ENCODE measurements at regions not wholly inside any gene's neighbourhood (a gene's known extent, or its start where the extent isn't known, plus 50 kb on each side); places are given as distances from the start of the nearest gene placed in this dataset.

- no peaks in the 10 kb centered on the region for H3K36me3 Mint-ChIP-seq
- no peak overlapping the region for H3K27ac Mint-ChIP-seq
- H3K4me1 Mint-ChIP-seq: no peaks in the 10 kb centered on the region
- H3K4me3 Mint-ChIP-seq: no peak overlapping the region
- DNase-seq: no peak
- CTCF ChIA-PET: no interaction called here
- H3K9me3 Mint-ChIP-seq: peaks cover 19% of the 10 kb centered on the region
- H3K27me3 Mint-ChIP-seq: no peaks in the 10 kb centered on the region
Observed at GRCh38 chr16:65445313-65446260, 323.7 kb upstream of the CDH11 start.

- Mint-ChIP-seq H3K4me1 (no peaks in the 10 kb centered on the region), H3K27ac (no peak overlapping the region), H3K36me3 (no peaks in the 10 kb centered on the region), H3K4me3 (no peak overlapping the region), H3K27me3 (no peaks in the 10 kb centered on the region), H3K9me3 (peaks cover 9% of the 10 kb centered on the region)
- no peak for DNase-seq
- CTCF ChIA-PET: no interaction called here
Observed at GRCh38 chr16:65441501-65441900, 319.6 kb upstream of the CDH11 start.

DNA sequence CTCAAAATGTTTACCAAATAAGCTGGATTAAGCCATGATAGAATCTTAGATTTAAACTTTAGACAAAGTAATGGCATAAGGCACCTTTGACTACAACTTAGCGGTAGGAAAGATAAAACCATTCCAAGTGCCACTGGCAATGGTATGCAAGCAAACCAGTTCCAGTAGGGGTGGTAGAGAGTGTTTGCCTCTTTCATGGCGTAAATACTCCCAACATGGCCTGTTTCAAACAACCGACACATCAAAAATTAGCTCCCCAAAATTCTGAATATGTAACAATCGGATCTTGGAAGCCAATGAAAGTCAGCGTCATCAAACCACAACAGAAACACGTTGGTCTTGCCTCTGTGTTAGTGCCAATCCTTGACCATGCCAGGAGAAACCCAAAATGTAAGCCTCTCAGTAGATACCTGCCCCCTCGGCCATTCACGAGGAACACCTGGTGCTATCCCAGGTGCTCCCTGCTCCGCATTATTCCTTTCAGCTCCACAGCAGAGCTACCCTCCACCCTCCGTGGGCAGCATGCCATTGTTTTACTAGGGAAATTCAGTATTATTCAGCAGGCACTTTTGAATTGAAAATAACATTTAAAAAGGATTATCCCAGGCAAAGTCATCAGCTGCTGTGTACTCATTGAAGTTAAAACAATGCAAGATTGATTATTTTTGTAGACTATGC, 307.8 kb upstream of the CDH11 start:
- H3K4me3 Mint-ChIP-seq: no peak overlapping the region
- H3K27ac Mint-ChIP-seq: no peak overlapping the region
- DNase-seq: no peak
- H3K27me3 Mint-ChIP-seq: no peaks in the 10 kb centered on the region
- H3K9me3 Mint-ChIP-seq: peaks cover 10% of the 10 kb centered on the region
- no peaks in the 10 kb centered on the region for H3K36me3 Mint-ChIP-seq
- no peaks in the 10 kb centered on the region for H3K4me1 Mint-ChIP-seq
- CTCF ChIA-PET: no interaction called here

DNA sequence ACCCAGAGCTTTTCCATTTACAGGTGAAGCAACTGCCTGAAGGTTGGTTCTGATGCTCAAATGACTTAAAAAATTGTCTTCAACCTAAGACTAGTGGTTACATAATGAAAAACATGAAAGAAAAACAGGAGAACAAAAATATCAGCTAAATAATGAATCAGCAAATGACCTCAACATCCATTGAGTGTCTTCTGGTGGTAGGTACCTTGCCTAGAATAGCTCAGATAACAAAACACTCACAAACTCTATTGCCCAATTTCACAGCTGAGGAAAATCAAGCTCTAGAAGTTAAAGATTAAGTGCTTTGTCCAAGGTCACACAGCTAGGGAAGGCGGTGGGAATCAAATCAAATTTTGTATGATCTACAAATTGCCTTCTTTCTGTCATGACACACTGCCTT, 304.6 kb upstream of the CDH11 start:
- CTCF ChIA-PET: no interaction called here
- no peaks in the 10 kb centered on the region for H3K27me3 Mint-ChIP-seq
- no peaks in the 10 kb centered on the region for H3K36me3 Mint-ChIP-seq
- no peak for DNase-seq
- H3K4me1 Mint-ChIP-seq: no peaks in the 10 kb centered on the region
- no peak overlapping the region for H3K27ac Mint-ChIP-seq
- H3K4me3 Mint-ChIP-seq: no peak overlapping the region
- peaks cover 9% of the 10 kb centered on the region for H3K9me3 Mint-ChIP-seq

DNA sequence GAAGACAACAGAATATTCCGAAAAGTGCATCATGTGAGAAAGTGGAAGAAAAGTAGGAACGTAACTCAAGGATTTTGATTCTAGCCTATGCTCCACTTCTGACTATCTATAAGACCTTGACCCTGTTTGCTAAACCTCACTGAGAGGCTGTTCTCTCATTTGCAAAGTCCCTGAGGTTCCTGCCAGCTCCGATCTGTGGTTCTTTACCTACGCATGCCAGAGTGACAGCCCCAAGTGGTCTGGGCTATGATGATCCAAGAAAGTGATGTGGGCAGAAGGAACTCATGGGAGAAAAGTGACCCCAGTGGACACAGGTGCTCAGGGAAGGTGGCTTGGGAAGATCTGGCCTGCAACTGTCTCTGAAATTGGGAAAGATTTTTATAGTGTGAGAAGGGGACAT, 301.1 kb upstream of the CDH11 start:
- no peak overlapping the region for H3K27ac Mint-ChIP-seq
- no peak overlapping the region for H3K4me3 Mint-ChIP-seq

GRCh38 chr16:65421596-65421995, 299.7 kb upstream of the CDH11 start:
- no peak for DNase-seq
- H3K9me3 Mint-ChIP-seq: peaks cover 15% of the 10 kb centered on the region
- H3K27me3 Mint-ChIP-seq: no peaks in the 10 kb centered on the region
- no peak overlapping the region for H3K4me3 Mint-ChIP-seq
- H3K27ac Mint-ChIP-seq: no peak overlapping the region
- CTCF ChIA-PET: no interaction called here
- no peaks in the 10 kb centered on the region for H3K36me3 Mint-ChIP-seq
- no peaks in the 10 kb centered on the region for H3K4me1 Mint-ChIP-seq

More for the DNA sequence above, 301.1 kb upstream of the CDH11 start:
- no peaks in the 10 kb centered on the region for H3K4me1 Mint-ChIP-seq
- no peaks in the 10 kb centered on the region for H3K27me3 Mint-ChIP-seq
- no peaks in the 10 kb centered on the region for H3K36me3 Mint-ChIP-seq
- DNase-seq: no peak
- peaks cover 15% of the 10 kb centered on the region for H3K9me3 Mint-ChIP-seq
- CTCF ChIA-PET: no interaction called here

GRCh38 chr16:65418435-65418834, 296.6 kb upstream of the CDH11 start:
- H3K4me1 Mint-ChIP-seq: no peaks in the 10 kb centered on the region
- CTCF ChIA-PET: no interaction called here
- DNase-seq: no peak
- no peak overlapping the region for H3K4me3 Mint-ChIP-seq
- no peak overlapping the region for H3K27ac Mint-ChIP-seq
- H3K27me3 Mint-ChIP-seq: no peaks in the 10 kb centered on the region
- H3K36me3 Mint-ChIP-seq: no peaks in the 10 kb centered on the region
- H3K9me3 Mint-ChIP-seq: peaks cover 18% of the 10 kb centered on the region

DNA sequence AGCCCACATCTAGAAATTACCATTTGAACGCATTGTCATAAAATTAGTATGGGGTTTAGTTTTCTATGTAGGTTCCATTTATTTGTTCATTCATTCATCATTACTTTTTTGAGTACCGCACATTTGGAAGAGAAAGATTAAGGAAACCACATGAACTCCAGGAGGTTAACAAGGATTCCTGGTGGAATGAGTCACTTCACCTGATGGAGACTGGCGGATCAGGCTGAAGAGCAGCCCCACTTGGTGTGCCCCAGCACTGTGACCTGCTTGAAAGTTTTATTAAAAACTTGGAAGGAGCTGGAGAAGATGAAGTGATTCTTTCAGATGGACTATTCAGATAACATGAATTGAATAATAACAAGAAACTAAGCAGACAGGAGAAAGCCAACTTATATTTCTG, 293.6 kb upstream of the CDH11 start:
- H3K27ac Mint-ChIP-seq: no peak overlapping the region
- no peaks in the 10 kb centered on the region for H3K36me3 Mint-ChIP-seq
- H3K9me3 Mint-ChIP-seq: peaks cover 17% of the 10 kb centered on the region
- H3K4me3 Mint-ChIP-seq: no peak overlapping the region
- no peaks in the 10 kb centered on the region for H3K4me1 Mint-ChIP-seq
- no peaks in the 10 kb centered on the region for H3K27me3 Mint-ChIP-seq
- DNase-seq: no peak
- CTCF ChIA-PET: no interaction called here

DNA sequence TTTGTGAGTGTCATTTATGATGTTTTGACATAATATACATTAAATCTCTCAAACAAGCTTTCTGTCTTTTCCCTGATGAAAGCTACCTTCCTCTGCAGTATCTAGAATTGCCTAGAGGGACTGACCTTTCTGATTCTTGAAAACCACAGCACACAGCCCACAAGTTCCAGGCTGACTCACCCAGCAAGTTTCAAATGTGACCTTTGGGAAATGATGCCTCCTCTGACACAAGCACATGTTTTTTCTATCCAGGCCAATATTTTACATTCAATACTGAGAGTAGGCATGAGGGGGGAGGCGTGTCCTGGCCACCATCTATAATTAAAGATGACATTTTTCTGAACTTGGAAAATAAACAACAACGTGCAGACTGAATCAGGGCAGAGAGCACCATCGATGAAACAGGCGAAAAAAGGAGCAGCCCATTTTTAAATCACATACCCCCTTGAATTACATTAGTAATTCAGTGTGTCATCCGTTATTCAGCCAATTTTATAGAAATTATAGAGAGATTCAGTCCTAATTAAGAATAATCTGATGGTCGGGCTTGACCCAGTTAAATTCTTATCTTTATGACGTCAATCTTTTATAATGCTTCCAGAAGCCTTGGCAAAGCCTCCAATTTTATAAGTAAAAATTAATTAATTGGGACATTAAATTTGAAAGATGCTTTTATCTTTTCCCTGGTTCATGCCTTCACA, 292.6 kb upstream of the CDH11 start:
- Mint-ChIP-seq H3K27ac (no peak overlapping the region), H3K27me3 (no peaks in the 10 kb centered on the region), H3K36me3 (no peaks in the 10 kb centered on the region), H3K4me1 (no peaks in the 10 kb centered on the region), H3K4me3 (no peak overlapping the region), H3K9me3 (peaks cover 14% of the 10 kb centered on the region)
- CTCF ChIA-PET: interaction anchor here (0.7 kb wide), 1 partner anchor 47 kb away, joined by 3 read pairs; no protein-coding TSS in a partner anchor
- DNase-seq: no peak

- Mint-ChIP-seq H3K27ac (no peak overlapping the region), H3K4me3 (no peak overlapping the region), H3K36me3 (no peaks in the 10 kb centered on the region), H3K27me3 (no peaks in the 10 kb centered on the region), H3K9me3 (peaks cover 11% of the 10 kb centered on the region), H3K4me1 (no peaks in the 10 kb centered on the region)
- DNase-seq: no peak
- CTCF ChIA-PET: interaction anchor here (0.7 kb wide), 1 partner anchor 48 kb away, joined by 3 read pairs; no protein-coding TSS in a partner anchor
Observed at GRCh38 chr16:65413861-65414260, 292.0 kb upstream of the CDH11 start.

GRCh38 chr16:65410801-65411200, 288.9 kb upstream of the CDH11 start:
- no peaks in the 10 kb centered on the region for H3K27me3 Mint-ChIP-seq

GRCh38 chr16:65409510-65409909, 287.6 kb upstream of the CDH11 start:
- no peak overlapping the region for H3K27ac Mint-ChIP-seq
- no peaks in the 10 kb centered on the region for H3K27me3 Mint-ChIP-seq
- H3K4me3 Mint-ChIP-seq: no peak overlapping the region
- CTCF ChIA-PET: no interaction called here
- H3K4me1 Mint-ChIP-seq: no peaks in the 10 kb centered on the region
- H3K9me3 Mint-ChIP-seq: peaks cover 12% of the 10 kb centered on the region
- no peaks in the 10 kb centered on the region for H3K36me3 Mint-ChIP-seq
- no peak for DNase-seq

More at GRCh38 chr16:65410801-65411200, 288.9 kb upstream of the CDH11 start:
- H3K4me3 Mint-ChIP-seq: no peak overlapping the region
- H3K36me3 Mint-ChIP-seq: no peaks in the 10 kb centered on the region
- DNase-seq: no peak
- H3K9me3 Mint-ChIP-seq: peaks cover 12% of the 10 kb centered on the region
- CTCF ChIA-PET: no interaction called here
- H3K4me1 Mint-ChIP-seq: no peaks in the 10 kb centered on the region
- no peak overlapping the region for H3K27ac Mint-ChIP-seq

DNA sequence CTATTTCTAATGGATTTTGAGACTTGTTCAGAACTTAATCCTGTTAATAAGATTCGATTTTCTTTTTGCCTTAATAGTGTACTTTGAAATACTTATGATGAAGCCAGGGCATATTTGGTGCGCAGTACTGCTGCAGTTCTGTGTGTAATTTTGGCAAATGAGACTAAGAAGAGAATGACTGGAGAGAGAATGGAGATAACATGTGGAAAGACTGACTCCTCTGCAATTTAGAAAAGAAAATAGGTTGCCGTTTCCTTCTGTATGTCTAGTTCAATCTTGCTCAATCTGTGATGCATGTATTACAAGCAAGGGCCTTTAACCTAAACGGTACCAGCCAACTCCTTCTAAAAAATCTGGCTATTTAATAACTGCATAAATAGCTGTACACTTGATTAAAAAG, 285.1 kb upstream of the CDH11 start:
- Mint-ChIP-seq H3K4me3 (no peak overlapping the region), H3K27ac (no peak overlapping the region), H3K27me3 (no peaks in the 10 kb centered on the region), H3K9me3 (peaks cover 10% of the 10 kb centered on the region), H3K4me1 (no peaks in the 10 kb centered on the region), H3K36me3 (no peaks in the 10 kb centered on the region)
- CTCF ChIA-PET: no interaction called here
- DNase-seq: no peak

DNA sequence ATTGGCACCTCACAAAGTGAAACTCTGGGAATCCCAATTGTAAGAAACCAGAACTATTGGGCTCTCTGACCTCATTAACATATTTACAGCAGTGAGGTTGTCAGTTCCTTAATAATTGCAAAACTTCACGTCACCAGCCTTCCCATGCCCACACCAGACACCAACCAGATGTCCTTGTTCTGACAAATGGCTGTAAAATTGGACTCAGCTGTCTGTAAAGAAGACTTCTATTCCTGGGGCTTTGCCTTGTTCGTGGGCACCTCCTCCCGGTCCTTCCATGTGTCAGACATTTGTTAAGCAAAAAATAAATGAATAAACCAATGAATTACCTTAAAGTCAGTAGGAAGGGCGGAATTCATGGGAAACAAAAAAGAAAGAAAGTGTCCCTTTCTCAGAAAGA, 284.3 kb upstream of the CDH11 start:
- Mint-ChIP-seq H3K9me3 (peaks cover 7% of the 10 kb centered on the region), H3K27me3 (no peaks in the 10 kb centered on the region), H3K27ac (no peak overlapping the region), H3K4me1 (no peaks in the 10 kb centered on the region), H3K36me3 (no peaks in the 10 kb centered on the region), H3K4me3 (no peak overlapping the region)
- CTCF ChIA-PET: no interaction called here
- no peak for DNase-seq

All from activated naive CD4-positive, alpha-beta T cell treated with anti-CD3 and anti-CD28 coated beads, Interleukin-2, amount 10 ng/mL, durations not matched to agents 7 days and 5 days (primary cell).